ENCODE measurements at regions not wholly inside any gene's neighbourhood (a gene's known extent, or its start where the extent isn't known, plus 50 kb on each side); places are given as distances from the start of the nearest gene placed in this dataset.

DNA sequence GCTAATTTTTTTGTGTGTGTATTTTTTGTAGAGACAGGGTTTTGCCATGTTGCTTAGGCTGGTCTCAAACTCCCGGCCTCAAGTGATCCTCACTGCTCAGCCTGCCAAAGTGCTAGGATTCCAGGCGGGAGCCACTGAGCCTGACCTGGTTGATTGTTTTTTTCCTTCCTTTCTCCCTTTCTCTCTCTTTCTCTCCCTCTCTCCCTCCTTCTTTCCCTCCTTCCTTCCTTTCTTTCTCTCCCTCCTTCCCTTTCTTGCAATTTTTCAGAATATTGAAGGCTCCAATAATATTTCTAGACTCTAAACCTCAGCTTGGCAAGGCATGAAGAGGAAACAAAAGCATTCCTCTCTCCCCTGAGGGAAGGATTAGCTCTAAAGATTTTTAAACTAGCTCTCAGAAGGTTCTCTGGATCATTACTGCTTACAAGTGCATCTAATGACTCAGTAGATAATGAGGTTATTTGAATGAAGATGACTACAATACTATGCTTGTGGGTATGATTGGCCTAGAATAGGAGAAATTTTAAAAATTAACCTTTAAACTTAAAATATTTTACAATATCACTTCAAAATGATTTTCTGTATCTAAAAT is 68.5 kb upstream of the GADD45A start:
- TF ChIP-seq JUN (IDR thresholded peaks at IDR 0.05) (no peak), RFX5 (IDR thresholded peaks at IDR 0.05) (no peak), RAD21 (conservative IDR thresholded peaks at IDR 0.05 in 1 of 2, IDR thresholded peaks at IDR 0.05 in 1 of 2) (no peak), NFE2L2 (conservative IDR thresholded peaks at IDR 0.05; ENCODE audit: low read length) (no peak), MYC (IDR thresholded peaks at IDR 0.05; ENCODE audit: borderline replicate concordance, low read length) (no peak)
- TF ChIP-seq, protein P1, sequence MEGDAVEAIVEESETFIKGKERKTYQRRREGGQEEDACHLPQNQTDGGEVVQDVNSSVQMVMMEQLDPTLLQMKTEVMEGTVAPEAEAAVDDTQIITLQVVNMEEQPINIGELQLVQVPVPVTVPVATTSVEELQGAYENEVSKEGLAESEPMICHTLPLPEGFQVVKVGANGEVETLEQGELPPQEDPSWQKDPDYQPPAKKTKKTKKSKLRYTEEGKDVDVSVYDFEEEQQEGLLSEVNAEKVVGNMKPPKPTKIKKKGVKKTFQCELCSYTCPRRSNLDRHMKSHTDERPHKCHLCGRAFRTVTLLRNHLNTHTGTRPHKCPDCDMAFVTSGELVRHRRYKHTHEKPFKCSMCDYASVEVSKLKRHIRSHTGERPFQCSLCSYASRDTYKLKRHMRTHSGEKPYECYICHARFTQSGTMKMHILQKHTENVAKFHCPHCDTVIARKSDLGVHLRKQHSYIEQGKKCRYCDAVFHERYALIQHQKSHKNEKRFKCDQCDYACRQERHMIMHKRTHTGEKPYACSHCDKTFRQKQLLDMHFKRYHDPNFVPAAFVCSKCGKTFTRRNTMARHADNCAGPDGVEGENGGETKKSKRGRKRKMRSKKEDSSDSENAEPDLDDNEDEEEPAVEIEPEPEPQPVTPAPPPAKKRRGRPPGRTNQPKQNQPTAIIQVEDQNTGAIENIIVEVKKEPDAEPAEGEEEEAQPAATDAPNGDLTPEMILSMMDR (IDR thresholded peaks at IDR 0.05), result no peak
- TF ChIP-seq, protein P2, sequence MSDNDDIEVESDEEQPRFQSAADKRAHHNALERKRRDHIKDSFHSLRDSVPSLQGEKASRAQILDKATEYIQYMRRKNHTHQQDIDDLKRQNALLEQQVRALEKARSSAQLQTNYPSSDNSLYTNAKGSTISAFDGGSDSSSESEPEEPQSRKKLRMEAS (IDR thresholded peaks at IDR 0.05), result no peak
